ENCODE measurements at regions not wholly inside any gene's neighbourhood (a gene's known extent, or its start where the extent isn't known, plus 50 kb on each side); places are given as distances from the start of the nearest gene placed in this dataset.

GRCh38 chr3:59308001-59308400 lies 258.2 kb upstream of the CFAP20DC start:
- TF ChIP-seq, protein P1, sequence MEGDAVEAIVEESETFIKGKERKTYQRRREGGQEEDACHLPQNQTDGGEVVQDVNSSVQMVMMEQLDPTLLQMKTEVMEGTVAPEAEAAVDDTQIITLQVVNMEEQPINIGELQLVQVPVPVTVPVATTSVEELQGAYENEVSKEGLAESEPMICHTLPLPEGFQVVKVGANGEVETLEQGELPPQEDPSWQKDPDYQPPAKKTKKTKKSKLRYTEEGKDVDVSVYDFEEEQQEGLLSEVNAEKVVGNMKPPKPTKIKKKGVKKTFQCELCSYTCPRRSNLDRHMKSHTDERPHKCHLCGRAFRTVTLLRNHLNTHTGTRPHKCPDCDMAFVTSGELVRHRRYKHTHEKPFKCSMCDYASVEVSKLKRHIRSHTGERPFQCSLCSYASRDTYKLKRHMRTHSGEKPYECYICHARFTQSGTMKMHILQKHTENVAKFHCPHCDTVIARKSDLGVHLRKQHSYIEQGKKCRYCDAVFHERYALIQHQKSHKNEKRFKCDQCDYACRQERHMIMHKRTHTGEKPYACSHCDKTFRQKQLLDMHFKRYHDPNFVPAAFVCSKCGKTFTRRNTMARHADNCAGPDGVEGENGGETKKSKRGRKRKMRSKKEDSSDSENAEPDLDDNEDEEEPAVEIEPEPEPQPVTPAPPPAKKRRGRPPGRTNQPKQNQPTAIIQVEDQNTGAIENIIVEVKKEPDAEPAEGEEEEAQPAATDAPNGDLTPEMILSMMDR (IDR thresholded peaks at IDR 0.05) = no peak
- no peak for TF ChIP-seq POLR2A (IDR thresholded peaks at IDR 0.05)
